SJSA1 (cell line): ENCODE measurements at regions not wholly inside any gene's neighbourhood (a gene's known extent, or its start where the extent isn't known, plus 50 kb on each side); places are given as distances from the start of the nearest gene placed in this dataset.
"Not testable (repeated sequence)": the region's sequence is repeated elsewhere in the genome, so short reads cannot be mapped to it uniquely, and the experiment has no call there.

Experiments
- DNase-seq, 2 experiments: peaks; one replicate each; pipeline ENCODE4 v3.0.0-alpha.2; 2015 to 2020; ENCODE audit warnings: low spot score in 2 of 2, low read depth in 1 of 2
- H3K27ac ChIP-seq: fragments of 250-450 bp; sonication (Bioruptor Pico); 2 replicates; pipeline ENCODE4 v1.5.1; 2020; ENCODE audit warnings: mild to moderate bottlenecking, moderate library complexity
- H3K27me3 ChIP-seq: fragments of 250-450 bp; sonication (Bioruptor Pico); replicated peaks from 2 replicates; pipeline ENCODE4 v1.5.1; 2020; ENCODE audit warnings: mild to moderate bottlenecking, moderate library complexity
- H3K36me3 ChIP-seq: fragments of 250-450 bp; sonication (Bioruptor Pico); 2 replicates; pipeline ENCODE4 v1.5.1; 2020; ENCODE audit warnings: mild to moderate bottlenecking
- H3K4me1 ChIP-seq: fragments of 250-450 bp; sonication (Bioruptor Pico); replicated peaks from 2 replicates; pipeline ENCODE4 v1.6.1; 2021; ENCODE audit warnings: mild to moderate bottlenecking
- H3K4me3 ChIP-seq: fragments of 250-450 bp; sonication (Bioruptor Pico); 2 replicates; pipeline ENCODE4 v1.5.1; 2020; ENCODE audit warnings: mild to moderate bottlenecking
- H3K9me3 ChIP-seq: fragments of 250-450 bp; sonication (Bioruptor Pico); replicated peaks from 2 replicates; pipeline ENCODE4 v1.5.1; 2020; ENCODE audit warnings: mild to moderate bottlenecking

- DNase-seq: no peak
- H3K4me1 ChIP-seq: peaks cover 67% of the 10 kb centered on the region
- H3K27ac ChIP-seq: no peak overlapping the region
- no peaks in the 10 kb centered on the region for H3K36me3 ChIP-seq
- H3K4me3 ChIP-seq: no peak overlapping the region
- no peaks in the 10 kb centered on the region for H3K27me3 ChIP-seq
- H3K9me3 ChIP-seq: no peaks in the 10 kb centered on the region
Observed at GRCh38 chr12:93006471-93007208, 77.5 kb upstream of the EEA1 start.

GRCh38 chr12:93007544-93007943, 78.4 kb upstream of the EEA1 start:
- peaks cover 58% of the 10 kb centered on the region for H3K4me1 ChIP-seq
- peak in 1 of 2 experiments; percentile 47 for DNase-seq
- no peaks in the 10 kb centered on the region for H3K9me3 ChIP-seq
- H3K27me3 ChIP-seq: no peaks in the 10 kb centered on the region
- no peak overlapping the region for H3K4me3 ChIP-seq
- no peaks in the 10 kb centered on the region for H3K36me3 ChIP-seq
- no peak overlapping the region for H3K27ac ChIP-seq

GRCh38 chr12:93008044-93008778, 79.1 kb upstream of the EEA1 start:
- no peak overlapping the region for H3K4me3 ChIP-seq
- no peaks in the 10 kb centered on the region for H3K27me3 ChIP-seq
- no peak for DNase-seq
- no peaks in the 10 kb centered on the region for H3K9me3 ChIP-seq
- no peak overlapping the region for H3K27ac ChIP-seq
- peaks cover 55% of the 10 kb centered on the region for H3K4me1 ChIP-seq
- no peaks in the 10 kb centered on the region for H3K36me3 ChIP-seq

GRCh38 chr12:93008880-93009279, 79.8 kb upstream of the EEA1 start:
- H3K27ac ChIP-seq, H3K4me3 ChIP-seq, DNase-seq, H3K27me3 ChIP-seq, H3K9me3 ChIP-seq, H3K36me3 ChIP-seq: not testable (repeated sequence)
- H3K4me1 ChIP-seq: peaks cover 48% of the 10 kb centered on the region

- no peak overlapping the region for H3K27ac ChIP-seq
- peaks cover 42% of the 10 kb centered on the region for H3K4me1 ChIP-seq
- no peaks in the 10 kb centered on the region for H3K36me3 ChIP-seq
- DNase-seq: no peak
- no peaks in the 10 kb centered on the region for H3K9me3 ChIP-seq
- no peaks in the 10 kb centered on the region for H3K27me3 ChIP-seq
- no peak overlapping the region for H3K4me3 ChIP-seq
Observed at GRCh38 chr12:93009533-93009932, 80.4 kb upstream of the EEA1 start.

GRCh38 chr12:93010461-93010860, 81.4 kb upstream of the EEA1 start:
- Histone ChIP-seq H3K27me3 (no peaks in the 10 kb centered on the region), H3K27ac (no peak overlapping the region), H3K36me3 (no peaks in the 10 kb centered on the region), H3K4me1 (peaks cover 36% of the 10 kb centered on the region), H3K9me3 (no peaks in the 10 kb centered on the region), H3K4me3 (no peak overlapping the region)
- no peak for DNase-seq

- DNase-seq: peak in 1 of 2 experiments; percentile 55
- peak overlapping the region; percentile 25; the same call in 1 of the 2 replicates for H3K27ac ChIP-seq
Observed at GRCh38 chr12:93011100-93011499, 82.0 kb upstream of the EEA1 start.

GRCh38 chr12:93015871-93016751, 87.0 kb upstream of the EEA1 start:
- DNase-seq: no peak
- no peaks in the 10 kb centered on the region for H3K9me3 ChIP-seq

More at GRCh38 chr12:93011100-93011499, 82.0 kb upstream of the EEA1 start:
- Histone ChIP-seq H3K9me3 (no peaks in the 10 kb centered on the region), H3K4me1 (peaks cover 36% of the 10 kb centered on the region), H3K27me3 (no peaks in the 10 kb centered on the region), H3K36me3 (no peaks in the 10 kb centered on the region), H3K4me3 (no peak overlapping the region)

GRCh38 chr12:93016752-93017350, 87.8 kb upstream of the EEA1 start:
- no peak overlapping the region for H3K4me3 ChIP-seq
- no peaks in the 10 kb centered on the region for H3K9me3 ChIP-seq
- no peak overlapping the region for H3K27ac ChIP-seq
- H3K4me1 ChIP-seq: no peaks in the 10 kb centered on the region
- no peaks in the 10 kb centered on the region for H3K36me3 ChIP-seq
- DNase-seq: no peak
- no peaks in the 10 kb centered on the region for H3K27me3 ChIP-seq

More at GRCh38 chr12:93015871-93016751, 87.0 kb upstream of the EEA1 start:
- Histone ChIP-seq H3K27me3 (no peaks in the 10 kb centered on the region), H3K27ac (no peak overlapping the region), H3K4me3 (no peak overlapping the region), H3K4me1 (peaks cover 5% of the 10 kb centered on the region), H3K36me3 (no peaks in the 10 kb centered on the region)

GRCh38 chr12:93018610-93019009, 89.5 kb upstream of the EEA1 start:
- Histone ChIP-seq H3K27ac (no peak overlapping the region), H3K27me3 (no peaks in the 10 kb centered on the region), H3K4me3 (no peak overlapping the region), H3K9me3 (no peaks in the 10 kb centered on the region), H3K36me3 (no peaks in the 10 kb centered on the region), H3K4me1 (no peaks in the 10 kb centered on the region)
- DNase-seq: no peak

GRCh38 chr12:93019212-93019927, 90.3 kb upstream of the EEA1 start:
- no peaks in the 10 kb centered on the region for H3K36me3 ChIP-seq
- no peak overlapping the region for H3K4me3 ChIP-seq
- no peaks in the 10 kb centered on the region for H3K27me3 ChIP-seq
- no peak overlapping the region for H3K27ac ChIP-seq
- no peaks in the 10 kb centered on the region for H3K9me3 ChIP-seq
- H3K4me1 ChIP-seq: no peaks in the 10 kb centered on the region
- DNase-seq: no peak

- Histone ChIP-seq H3K4me3 (no peak overlapping the region), H3K9me3 (no peaks in the 10 kb centered on the region), H3K36me3 (no peaks in the 10 kb centered on the region), H3K4me1 (no peaks in the 10 kb centered on the region), H3K27ac (no peak overlapping the region), H3K27me3 (no peaks in the 10 kb centered on the region)
- DNase-seq: no peak
Observed at GRCh38 chr12:93019975-93020630, 91.0 kb upstream of the EEA1 start.
